ENCODE measurements at regions not wholly inside any gene's neighbourhood (a gene's known extent, or its start where the extent isn't known, plus 50 kb on each side); places are given as distances from the start of the nearest gene placed in this dataset.

DNA sequence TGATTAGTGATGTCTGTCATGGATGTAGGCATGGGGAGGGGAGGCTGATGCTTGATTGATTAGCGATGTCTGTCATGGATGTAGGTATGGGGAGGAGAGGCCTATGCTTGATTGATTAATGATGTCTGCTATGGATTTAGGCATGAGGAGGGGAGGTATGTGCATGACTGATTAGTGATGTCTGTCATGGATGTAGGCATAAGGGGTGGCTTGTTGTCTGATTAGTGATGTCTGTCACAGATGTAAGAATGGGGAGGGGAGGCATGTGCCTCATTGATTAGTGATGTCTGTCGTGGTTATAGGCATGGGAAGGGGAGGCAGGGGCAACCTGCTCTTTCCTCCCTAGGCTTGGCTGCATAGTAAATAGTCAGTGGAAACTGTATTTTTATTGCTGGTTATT, 409.4 kb downstream of the HAPSTR1 start:
- TF ChIP-seq, protein P1, sequence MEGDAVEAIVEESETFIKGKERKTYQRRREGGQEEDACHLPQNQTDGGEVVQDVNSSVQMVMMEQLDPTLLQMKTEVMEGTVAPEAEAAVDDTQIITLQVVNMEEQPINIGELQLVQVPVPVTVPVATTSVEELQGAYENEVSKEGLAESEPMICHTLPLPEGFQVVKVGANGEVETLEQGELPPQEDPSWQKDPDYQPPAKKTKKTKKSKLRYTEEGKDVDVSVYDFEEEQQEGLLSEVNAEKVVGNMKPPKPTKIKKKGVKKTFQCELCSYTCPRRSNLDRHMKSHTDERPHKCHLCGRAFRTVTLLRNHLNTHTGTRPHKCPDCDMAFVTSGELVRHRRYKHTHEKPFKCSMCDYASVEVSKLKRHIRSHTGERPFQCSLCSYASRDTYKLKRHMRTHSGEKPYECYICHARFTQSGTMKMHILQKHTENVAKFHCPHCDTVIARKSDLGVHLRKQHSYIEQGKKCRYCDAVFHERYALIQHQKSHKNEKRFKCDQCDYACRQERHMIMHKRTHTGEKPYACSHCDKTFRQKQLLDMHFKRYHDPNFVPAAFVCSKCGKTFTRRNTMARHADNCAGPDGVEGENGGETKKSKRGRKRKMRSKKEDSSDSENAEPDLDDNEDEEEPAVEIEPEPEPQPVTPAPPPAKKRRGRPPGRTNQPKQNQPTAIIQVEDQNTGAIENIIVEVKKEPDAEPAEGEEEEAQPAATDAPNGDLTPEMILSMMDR (IDR thresholded peaks at IDR 0.05): no peak
- TF ChIP-seq POLR2A (IDR thresholded peaks at IDR 0.05): no peak

Data from thyroid gland (tissue), 4 donors.